PC-9 (cell line): ENCODE measurements at regions not wholly inside any gene's neighbourhood (a gene's known extent, or its start where the extent isn't known, plus 50 kb on each side); places are given as distances from the start of the nearest gene placed in this dataset.
"Not testable (repeated sequence)": the region's sequence is repeated elsewhere in the genome, so short reads cannot be mapped to it uniquely, and the experiment has no call there.

ENCODE experiments used
- BruUV-seq: library from RNA; stranded (reverse); fragments of 400-500 nt; replicated peaks from 2 replicates; lab custom pipeline; 2021; lab: Mats Ljungman, UMichigan
- CTCF ChIA-PET: fragments of 300-600 bp; sonication (Branson Sonifier 250); formaldehyde crosslinking; loops from one replicate; lab custom pipeline; 2022; ENCODE audit warnings: antibody characterized with exemption; lab: Charles Lee
- POLR2A ChIA-PET: fragments of 300-600 bp; sonication (Branson Sonifier 250); formaldehyde crosslinking; loops from one replicate; lab custom pipeline; 2022; ENCODE audit warnings: antibody characterized with exemption; ENCODE audit not compliant: unreplicated experiment; lab: Charles Lee
- DNase-seq, 2 experiments: peaks; one replicate each; pipeline versions ENCODE4 v3.0.0 to v3.0.0-alpha.2; 2015 to 2022; ENCODE audit warnings: mixed read lengths in 1 of 2
- H2AFZ ChIP-seq: fragments of 200-600 bp; sonication (generic); 2 replicates; pipeline ENCODE4 v1.8.1; 2017; ENCODE audit warnings: antibody characterized with exemption
- H3F3A ChIP-seq: fragments of 200-600 bp; sonication (generic); 2 replicates; pipeline ENCODE4 v1.8.1; 2017; ENCODE audit warnings: antibody characterized with exemption, mild to moderate bottlenecking, low read depth; ENCODE audit not compliant: insufficient read depth
- H3K27ac ChIP-seq: fragments of 200-600 bp; sonication (generic); 2 replicates; pipeline ENCODE4 v1.6.1; 2016; ENCODE audit warnings: mixed run types
- H3K27me3 ChIP-seq: fragments of 200-600 bp; sonication (generic); 2 replicates; pipeline ENCODE4 v1.6.1; 2016; ENCODE audit warnings: low read depth, mixed run types; ENCODE audit not compliant: insufficient read depth
- H3K36me3 ChIP-seq: fragments of 200-600 bp; sonication (generic); 2 replicates; pipeline ENCODE4 v1.6.1; 2016; ENCODE audit warnings: low read depth, mixed run types
- H3K4me1 ChIP-seq: fragments of 200-600 bp; sonication (generic); replicated peaks from 2 replicates; pipeline ENCODE4 v1.6.1; 2016; ENCODE audit warnings: mixed run types; ENCODE audit not compliant: insufficient read depth
- H3K4me2 ChIP-seq: fragments of 200-600 bp; sonication (generic); 2 replicates; pipeline ENCODE4 v1.6.1; 2017; ENCODE audit warnings: mixed run types
- H3K4me3 ChIP-seq: fragments of 200-600 bp; sonication (generic); 2 replicates; pipeline ENCODE4 v1.6.1; 2016; ENCODE audit warnings: mixed run types
- H3K79me2 ChIP-seq: fragments of 200-600 bp; sonication (generic); 2 replicates; pipeline ENCODE4 v1.6.1; 2017; ENCODE audit warnings: low read depth, mixed run types
- H3K9me2 ChIP-seq: fragments of 200-600 bp; sonication (generic); 2 replicates; pipeline ENCODE4 v1.8.1; 2017; ENCODE audit warnings: mild to moderate bottlenecking; ENCODE audit not compliant: insufficient read depth
- H3K9me3 ChIP-seq: fragments of 200-600 bp; sonication (generic); 2 replicates; pipeline ENCODE4 v1.8.1; 2016; ENCODE audit warnings: low read depth; ENCODE audit not compliant: insufficient read depth
- H4K20me1 ChIP-seq: fragments of 200-600 bp; sonication (generic); 2 replicates; pipeline ENCODE4 v1.8.1; 2017; ENCODE audit not compliant: insufficient read depth
- CTCF ChIP-seq: fragments of 200-600 bp; sonication (generic); conservative IDR thresholded peaks from 2 replicates; pipeline ENCODE4 v1.6.1; 2017; ENCODE audit warnings: mixed run types, antibody characterized with exemption, mild to moderate bottlenecking, moderate library complexity
- EZH2 ChIP-seq: fragments of 200-600 bp; sonication (generic); IDR thresholded peaks from 2 replicates; pipeline ENCODE4 v1.8.0; 2017; ENCODE audit warnings: antibody characterized with exemption, low read depth
- intact Hi-C: fragments of 100-400 bp; cut with micrococcal nuclease; formaldehyde crosslinking; loops from one replicate; pipeline ENCODE4 v1.10.0; 2022; ENCODE audit not compliant: unreplicated experiment

- no peaks in the 10 kb centered on the region for H3F3A ChIP-seq
- TF ChIP-seq CTCF (no peak), EZH2 (no peak)
- no TSS peak for BruUV-seq
- no peak for DNase-seq
- H2AFZ ChIP-seq, result no peak overlapping the region
- no peaks in the 10 kb centered on the region for H3K27me3 ChIP-seq
- ChIA-PET CTCF (interaction anchor here (0.7 kb wide), 1 partner anchor 155 kb away, joined by 4 read pairs; no protein-coding TSS in a partner anchor), POLR2A (no interaction called here)
- no peaks in the 10 kb centered on the region for H3K4me1 ChIP-seq
- H3K9me2 ChIP-seq, result no peaks in the 10 kb centered on the region
- H3K79me2 ChIP-seq, result no peaks in the 10 kb centered on the region
- no peaks in the 10 kb centered on the region for H4K20me1 ChIP-seq
- H3K27ac ChIP-seq, result no peak overlapping the region
- H3K4me3 ChIP-seq, result no peak overlapping the region
- H3K9me3 ChIP-seq, result peaks cover 4% of the 10 kb centered on the region; the same call in 1 of the 2 replicates
- intact Hi-C loops, result loop anchor here (5.0 kb wide), 1 partner anchor 317 kb away; the partner anchor contains the start of gene BAMBI
- H3K4me2 ChIP-seq, result no peak overlapping the region
- H3K36me3 ChIP-seq, result no peaks in the 10 kb centered on the region
Observed at GRCh38 chr10:28993861-28994260, 295.0 kb upstream of the LYZL1 start.

- DNase-seq, H3K4me1 ChIP-seq, BruUV-seq, H3K36me3 ChIP-seq, CTCF ChIA-PET, H3K9me2 ChIP-seq, H3K27ac ChIP-seq, H3K4me2 ChIP-seq, H2AFZ ChIP-seq, H3K27me3 ChIP-seq, H3K9me3 ChIP-seq, POLR2A ChIA-PET, H3K79me2 ChIP-seq, H4K20me1 ChIP-seq, H3F3A ChIP-seq, H3K4me3 ChIP-seq: not testable (repeated sequence)
- intact Hi-C loops, result loop anchor here (5.0 kb wide), 1 partner anchor 318 kb away; the partner anchor contains the start of gene BAMBI
Observed at GRCh38 chr10:28994802-28995201, 294.1 kb upstream of the LYZL1 start.

GRCh38 chr10:28995497-28995896 is 293.4 kb upstream of the LYZL1 start:
- Histone ChIP-seq H3K9me3 (peaks cover 4% of the 10 kb centered on the region; the same call in 1 of the 2 replicates), H3K4me3 (no peak overlapping the region), H3K9me2 (no peaks in the 10 kb centered on the region), H3K27ac (no peak overlapping the region), H4K20me1 (no peaks in the 10 kb centered on the region), H3K4me1 (no peaks in the 10 kb centered on the region), H3K4me2 (no peak overlapping the region), H3K27me3 (no peaks in the 10 kb centered on the region), H3K36me3 (no peaks in the 10 kb centered on the region), H2AFZ (no peak overlapping the region), H3F3A (no peaks in the 10 kb centered on the region), H3K79me2 (no peaks in the 10 kb centered on the region)
- ChIA-PET POLR2A (no interaction called here), CTCF (no interaction called here)
- DNase-seq, result no peak
- TF ChIP-seq CTCF (no peak), EZH2 (no peak)
- no TSS peak for BruUV-seq
- intact Hi-C loops, result no loop called here

GRCh38 chr10:28996345-28996744 is 292.5 kb upstream of the LYZL1 start:
- intact Hi-C loops, result no loop called here
- Histone ChIP-seq H2AFZ (no peak overlapping the region), H4K20me1 (no peaks in the 10 kb centered on the region), H3K79me2 (no peaks in the 10 kb centered on the region), H3K27me3 (no peaks in the 10 kb centered on the region), H3K9me2 (no peaks in the 10 kb centered on the region), H3F3A (no peaks in the 10 kb centered on the region), H3K4me1 (no peaks in the 10 kb centered on the region), H3K27ac (no peak overlapping the region), H3K4me2 (no peak overlapping the region), H3K4me3 (no peak overlapping the region), H3K9me3 (peaks cover 4% of the 10 kb centered on the region; the same call in 1 of the 2 replicates), H3K36me3 (no peaks in the 10 kb centered on the region)
- TF ChIP-seq EZH2 (no peak), CTCF (no peak)
- POLR2A ChIA-PET, result no interaction called here
- CTCF ChIA-PET, result no interaction called here
- DNase-seq, result no peak
- BruUV-seq, result no TSS peak
